AG08396 (cell line): ENCODE measurements at regions not wholly inside any gene's neighbourhood (a gene's known extent, or its start where the extent isn't known, plus 50 kb on each side); places are given as distances from the start of the nearest gene placed in this dataset.

ENCODE experiments used
- DNase-seq: peaks from one replicate; pipeline ENCODE4 v3.0.0; 2012; ENCODE audit warnings: low spot score, mixed read lengths

GRCh38 chr2:192278701-192279100 is 84.0 kb upstream of the TMEFF2 start:
- DNase-seq: no peak

- no peak for DNase-seq
Observed at GRCh38 chr2:192277494-192278109, 82.9 kb upstream of the TMEFF2 start.

GRCh38 chr2:192275632-192276031 is 80.9 kb upstream of the TMEFF2 start:
- no peak for DNase-seq

GRCh38 chr2:192267484-192267883 is 72.8 kb upstream of the TMEFF2 start:
- DNase-seq: peak; percentile 55

DNA sequence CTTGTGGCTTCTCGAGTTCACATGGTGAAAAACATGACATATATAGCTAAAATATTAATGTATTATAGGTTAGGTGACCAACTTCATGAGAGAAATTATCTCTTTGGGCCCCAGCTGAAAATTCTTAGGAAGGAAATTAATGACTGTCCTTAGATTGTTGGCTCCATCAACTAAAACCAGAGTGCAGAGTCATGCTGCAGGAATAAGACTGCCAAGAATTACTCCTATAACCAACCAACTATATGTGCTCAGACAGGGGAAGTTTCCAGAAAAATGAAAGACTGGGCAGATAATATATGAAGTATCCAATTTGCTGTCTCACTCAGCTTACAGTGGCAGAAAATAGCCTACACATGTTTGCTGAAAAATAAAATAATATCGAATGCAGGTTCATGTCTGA is 71.0 kb upstream of the TMEFF2 start:
- no peak for DNase-seq

- no peak for DNase-seq
Observed at GRCh38 chr2:192254444-192254843, 59.7 kb upstream of the TMEFF2 start.

DNA sequence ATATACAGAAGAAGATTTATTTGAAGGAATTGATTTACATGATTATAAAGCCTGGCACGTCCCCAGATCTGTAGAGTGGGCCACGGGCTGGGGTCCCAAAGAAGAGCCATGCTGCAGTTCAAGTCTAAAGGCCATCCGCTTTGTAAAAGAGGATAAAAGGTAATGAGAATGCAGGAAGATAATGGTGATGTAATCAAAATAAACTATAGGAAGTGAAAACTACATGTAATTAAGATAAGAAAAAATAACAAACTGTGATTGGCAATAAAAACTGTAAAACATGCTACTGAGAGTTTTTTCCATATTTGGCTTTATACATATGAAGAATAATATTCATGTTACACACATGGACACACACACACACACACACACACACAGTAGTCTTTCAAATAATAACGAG is 59.0 kb upstream of the TMEFF2 start:
- no peak for DNase-seq

DNA sequence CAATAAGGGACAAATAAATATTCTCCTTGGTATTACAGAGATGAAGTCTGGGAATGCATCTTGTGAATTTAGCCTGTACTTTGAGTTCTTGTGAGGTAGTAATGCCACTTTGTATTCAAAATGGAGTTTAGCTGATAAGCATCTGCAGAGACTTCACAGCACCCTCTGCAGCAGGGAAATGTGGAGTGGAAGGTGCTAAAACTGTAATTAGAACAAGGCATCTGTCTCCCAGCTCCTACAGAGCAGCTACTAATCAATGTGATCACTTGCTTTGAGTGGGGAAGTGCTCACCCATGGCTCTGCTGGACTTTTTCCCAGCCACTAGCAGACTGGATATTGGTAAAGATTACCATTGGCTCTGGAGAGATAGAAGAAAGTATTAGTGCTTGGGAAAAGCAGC is 56.2 kb upstream of the TMEFF2 start:
- no peak for DNase-seq

- DNase-seq: no peak
Observed at GRCh38 chr2:192247456-192247855, 52.7 kb upstream of the TMEFF2 start.

DNA sequence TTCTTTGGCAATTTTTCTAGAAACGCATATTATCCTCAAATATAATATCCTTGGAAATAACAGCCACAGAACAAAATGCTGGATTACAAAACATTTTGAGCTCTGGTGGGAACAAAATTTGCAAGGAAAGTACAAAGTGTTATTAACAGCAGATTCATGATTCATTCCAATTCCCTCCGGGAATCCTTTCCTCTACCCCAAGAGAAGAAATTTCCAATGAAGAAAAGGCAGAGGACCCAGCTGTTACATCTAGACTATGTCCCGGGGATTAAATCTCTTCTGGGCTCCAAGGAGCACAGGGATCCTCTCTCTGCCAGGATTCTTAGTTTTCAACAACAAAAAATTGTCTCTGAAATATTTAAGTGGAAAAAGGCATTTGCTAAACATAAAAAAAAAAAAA is 51.6 kb upstream of the TMEFF2 start:
- no peak for DNase-seq

DNA sequence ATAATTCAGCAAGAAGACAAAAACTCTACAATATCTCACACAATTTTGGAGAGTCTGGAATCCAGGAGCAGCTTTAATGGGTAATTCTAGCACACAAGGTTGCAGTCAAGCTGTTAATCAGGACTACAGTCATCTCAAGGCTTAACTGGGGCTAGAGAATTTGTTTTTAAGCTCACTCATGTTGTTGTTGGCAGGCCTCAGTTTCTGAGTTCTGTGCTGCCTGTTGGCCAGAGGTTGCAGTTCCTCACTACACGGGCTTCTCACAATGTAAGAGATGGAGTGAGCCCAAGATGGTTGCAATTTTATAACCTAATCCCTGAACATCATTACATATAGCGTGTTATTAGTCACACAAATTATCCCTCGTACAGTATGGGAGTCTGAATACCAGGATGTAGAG is 50.6 kb upstream of the TMEFF2 start:
- DNase-seq: no peak
